H1 (cell line): ENCODE measurements at regions not wholly inside any gene's neighbourhood (a gene's known extent, or its start where the extent isn't known, plus 50 kb on each side); places are given as distances from the start of the nearest gene placed in this dataset.

ENCODE experiments used
- CTCF ChIA-PET: fragments of 300-600 bp; sonication (Branson Sonifier 250); formaldehyde crosslinking; loops from one replicate; lab custom pipeline; 2021; ENCODE audit not compliant: partially characterized antibody; lab: Charles Lee
- POLR2A ChIA-PET: fragments of 300-600 bp; sonication (Branson Sonifier 250); formaldehyde crosslinking; loops from one replicate; lab custom pipeline; 2021; ENCODE audit warnings: inconsistent platforms; ENCODE audit not compliant: partially characterized antibody; lab: Charles Lee
- DNase-seq, 2 experiments: peaks; one replicate each; pipeline versions ENCODE4 v3.0.0 to v3.0.0-alpha.2; 2010 to 2022; ENCODE audit warnings: low spot score in 2 of 2, low read depth in 1 of 2, mixed read lengths in 1 of 2
- FAIRE-seq: peaks from 2 replicates; lab custom pipeline; 2011; peaks lifted over from hg19 to GRCh38; lab: Jason Lieb, UNC
- H2AFZ ChIP-seq: 2 replicates; pipeline ENCODE4 v1.8.1; 2012; ENCODE audit warnings: low read length, inconsistent platforms
- H2AK5ac ChIP-seq: 2 replicates; pipeline ENCODE4 v1.6.1; 2013; ENCODE audit warnings: low read depth, low read length
- H2BK120ac ChIP-seq: replicated peaks from 2 replicates; pipeline ENCODE3; 2013; ENCODE audit warnings: low read depth, low read length, inconsistent platforms
- H2BK12ac ChIP-seq: 2 replicates; pipeline ENCODE4 v1.6.1; 2013; ENCODE audit warnings: low read depth, low read length
- H2BK15ac ChIP-seq: 2 replicates; pipeline ENCODE4 v1.6.1; 2013; ENCODE audit warnings: low read length
- H2BK20ac ChIP-seq: 2 replicates; pipeline ENCODE4 v1.6.1; 2013; ENCODE audit warnings: low read length
- H2BK5ac ChIP-seq: 2 replicates; pipeline ENCODE4 v1.6.1; 2013; ENCODE audit warnings: low read depth, low read length
- H3K14ac ChIP-seq: 2 replicates; pipeline ENCODE4 v1.6.1; 2013; ENCODE audit warnings: inconsistent platforms; ENCODE audit not compliant: insufficient read length
- H3K18ac ChIP-seq: 2 replicates; pipeline ENCODE4 v1.6.1; 2013; ENCODE audit warnings: low read length; ENCODE audit errors: extremely low read depth
- H3K23ac ChIP-seq: 2 replicates; pipeline ENCODE4 v1.6.1; 2013; ENCODE audit warnings: inconsistent platforms; ENCODE audit not compliant: insufficient read length
- H3K23me2 ChIP-seq: 2 replicates; pipeline ENCODE4 v1.6.1; 2013; ENCODE audit warnings: low read depth, low read length
- H3K27ac ChIP-seq: 2 replicates; pipeline ENCODE4 v1.6.1; 2011; ENCODE audit warnings: low read depth, low read length, inconsistent platforms
- H3K27me3 ChIP-seq, 4 experiments: replicated peaks in 1 of 4; 1 replicate in 1 of 4; 2 replicates in 3 of 4; pipeline versions ENCODE4 v1.6.1 to v1.8.1; 2011 to 2013; ENCODE audit warnings: low read length in 3 of 4, mild to moderate bottlenecking in 3 of 4, inconsistent platforms in 2 of 4, mixed read lengths in 2 of 4, moderate library complexity in 1 of 4; ENCODE audit not compliant: control insufficient read depth in 3 of 4, insufficient read depth in 3 of 4; ENCODE audit errors: extremely low read depth in 1 of 4
- H3K36me3 ChIP-seq, 4 experiments: 2 replicates each; pipeline versions ENCODE4 v1.6.1 to v1.8.1; 2011 to 2013; ENCODE audit warnings: mild to moderate bottlenecking in 4 of 4, low read length in 3 of 4, moderate library complexity in 2 of 4, control low read depth in 1 of 4, inconsistent platforms in 1 of 4; ENCODE audit not compliant: insufficient read depth in 4 of 4, control insufficient read depth in 2 of 4
- H3K4ac ChIP-seq: replicated peaks from 2 replicates; pipeline ENCODE3; 2013; ENCODE audit warnings: low read length, low read depth, mixed read lengths, inconsistent platforms; ENCODE audit not compliant: insufficient read length
- H3K4me1 ChIP-seq, 4 experiments: replicated peaks in 1 of 4; 1 replicate in 1 of 4; 2 replicates in 3 of 4; pipeline versions ENCODE4 v1.6.1 to v1.8.1; 2011 to 2013; ENCODE audit warnings: low read length in 3 of 4, inconsistent platforms in 2 of 4, mixed read lengths in 1 of 4; ENCODE audit not compliant: insufficient read depth in 4 of 4, control insufficient read depth in 3 of 4
- H3K4me2 ChIP-seq, 2 experiments: 2 replicates each; pipeline versions ENCODE4 v1.6.1 to v1.8.1; 2011 to 2013; ENCODE audit warnings: low read depth in 2 of 2, low read length in 2 of 2, control low read depth in 1 of 2, inconsistent platforms in 1 of 2, mild to moderate bottlenecking in 1 of 2; ENCODE audit not compliant: insufficient read depth in 1 of 2
- H3K4me3 ChIP-seq, 4 experiments: fragments of 200-600, 300-600 bp in 1 of 4; sonication (generic), shearing (Covaris generic), sonication (Bioruptor Twin) in 1 of 4; 2 replicates each; pipeline versions ENCODE4 v1.5.1 to v1.8.1; 2011 to 2016; ENCODE audit warnings: low read length in 4 of 4, low read depth in 3 of 4, control low read depth in 2 of 4, inconsistent platforms in 2 of 4, mild to moderate bottlenecking in 2 of 4, mixed read lengths in 1 of 4, moderate library complexity in 1 of 4; ENCODE audit not compliant: insufficient read depth in 2 of 4; ENCODE audit errors: extremely low read depth in 1 of 4
- H3K56ac ChIP-seq: replicated peaks from 2 replicates; pipeline ENCODE3; 2013; ENCODE audit warnings: low read depth, mild to moderate bottlenecking, mixed read lengths, low read length, inconsistent platforms; ENCODE audit not compliant: insufficient read length
- H3K79me1 ChIP-seq: 2 replicates; pipeline ENCODE4 v1.6.1; 2013; ENCODE audit warnings: low read depth, low read length, control low read depth
- H3K79me2 ChIP-seq, 2 experiments: 2 replicates each; pipeline versions ENCODE4 v1.6.1 to v1.8.1; 2012 to 2013; ENCODE audit warnings: low read length in 2 of 2, mild to moderate bottlenecking in 2 of 2, inconsistent platforms in 1 of 2; ENCODE audit not compliant: insufficient read depth in 2 of 2, control insufficient read depth in 1 of 2
- H3K9ac ChIP-seq, 4 experiments: replicated peaks in 1 of 4; 1 replicate in 1 of 4; 2 replicates in 3 of 4; pipeline versions ENCODE4 v1.6.1 to v1.8.1; 2011 to 2013; ENCODE audit warnings: low read depth in 3 of 4, low read length in 3 of 4, control low read depth in 2 of 4, mild to moderate bottlenecking in 2 of 4, moderate library complexity in 2 of 4, inconsistent platforms in 1 of 4; ENCODE audit errors: extremely low read depth in 1 of 4
- H3K9me3 ChIP-seq, 2 experiments: 2 replicates each; pipeline versions ENCODE4 v1.6.1 to v1.8.1; 2012 to 2013; ENCODE audit warnings: mild to moderate bottlenecking in 2 of 2, moderate library complexity in 2 of 2, control low read depth in 1 of 2, inconsistent platforms in 1 of 2, low read depth in 1 of 2, low read length in 1 of 2, mixed read lengths in 1 of 2; ENCODE audit not compliant: insufficient read depth in 2 of 2
- H4K20me1 ChIP-seq, 2 experiments: replicated peaks in 1 of 2; 2 replicates each; pipeline versions ENCODE3 to v1.8.1; 2011 to 2013; ENCODE audit warnings: inconsistent platforms in 2 of 2, low read length in 2 of 2, mild to moderate bottlenecking in 1 of 2; ENCODE audit not compliant: insufficient read depth in 2 of 2, control insufficient read depth in 1 of 2
- H4K5ac ChIP-seq: 2 replicates; pipeline ENCODE4 v1.6.1; 2013; ENCODE audit warnings: low read length, low read depth, mixed read lengths, inconsistent platforms; ENCODE audit not compliant: insufficient read length
- H4K8ac ChIP-seq: 2 replicates; pipeline ENCODE4 v1.8.0; 2013; ENCODE audit warnings: mild to moderate bottlenecking, moderate library complexity, low read length, inconsistent platforms; ENCODE audit not compliant: insufficient read depth; ENCODE audit errors: extremely low read depth
- H4K91ac ChIP-seq: replicated peaks from 2 replicates; pipeline ENCODE3; 2013; ENCODE audit warnings: low read length, mixed read lengths, inconsistent platforms; ENCODE audit not compliant: insufficient read length
- CEBPB ChIP-seq: IDR thresholded peaks from 2 replicates; pipeline ENCODE4 v1.6.1; 2012; ENCODE audit warnings: low read depth, low read length
- CHD1 ChIP-seq: IDR thresholded peaks from 2 replicates; pipeline ENCODE4 v1.6.1; 2012; ENCODE audit warnings: low read depth, low read length, improper control_type of control experiment
- E2F6 ChIP-seq: IDR thresholded peaks from 2 replicates; pipeline ENCODE4 v1.6.1; 2012; ENCODE audit warnings: inconsistent platforms
- FOSL1 ChIP-seq: IDR thresholded peaks from 2 replicates; pipeline ENCODE4 v1.6.1; 2011; ENCODE audit warnings: mild to moderate bottlenecking, low read depth, low read length, moderate library complexity; ENCODE audit not compliant: insufficient read depth
- GABPA ChIP-seq: IDR thresholded peaks from 2 replicates; pipeline ENCODE4 v1.6.1; 2011; ENCODE audit warnings: mild to moderate bottlenecking, low read length, moderate library complexity, borderline replicate concordance; ENCODE audit not compliant: insufficient read depth
- KDM4A ChIP-seq: IDR thresholded peaks from one replicate; pipeline ENCODE4 v1.7.1; 2012; ENCODE audit warnings: low read depth, mild to moderate bottlenecking, moderate library complexity, low read length, inconsistent platforms; ENCODE audit not compliant: severe bottlenecking
- KDM5A ChIP-seq: fragments of 200-600 bp; IDR thresholded peaks from 2 replicates; pipeline ENCODE4 v1.7.1; 2012; ENCODE audit warnings: mild to moderate bottlenecking, low read length, inconsistent platforms, mixed read lengths
- PHF8 ChIP-seq: fragments of 200-600 bp; sonication (generic); conservative IDR thresholded peaks from 2 replicates; pipeline ENCODE4 v1.7.1; 2012; ENCODE audit warnings: low read depth, mild to moderate bottlenecking, inconsistent platforms, low read length, moderate library complexity
- SP2 ChIP-seq: IDR thresholded peaks from 2 replicates; pipeline ENCODE4 v1.6.1; 2012; ENCODE audit warnings: mild to moderate bottlenecking, low read length, inconsistent platforms
- SUZ12 ChIP-seq: fragments of 200-600 bp; sonication (generic); IDR thresholded peaks from 2 replicates; pipeline ENCODE4 v1.6.1; 2012; ENCODE audit warnings: mild to moderate bottlenecking, inconsistent platforms, low read length, moderate library complexity, mixed read lengths
- USF2 ChIP-seq: IDR thresholded peaks from 2 replicates; pipeline ENCODE4 v1.6.1; 2011; ENCODE audit warnings: low read length, improper control_type of control experiment
- WGBS, 2 experiments: shearing (Covaris generic) in 1 of 2; methylation state at CpG; one replicate each; pipeline versions ENCODE4 v1.1.6 to v1.1.7; 2013 to 2015; ENCODE audit warnings: low lambda C conversion rate in 2 of 2, mixed read lengths in 2 of 2, inconsistent platforms in 1 of 2, low coverage in 1 of 2, missing lambda C conversion rate in 1 of 2; ENCODE audit not compliant: insufficient replicate concordance in 2 of 2, insufficient coverage in 1 of 2, insufficient read length in 1 of 2; ENCODE audit errors: extremely low coverage in 1 of 2, missing lambda C conversion rate in 1 of 2; 5-methylcytosine and 5-hydroxymethylcytosine counted together

- H4K5ac ChIP-seq, result no peak overlapping the region
- no peak overlapping the region for H3K4ac ChIP-seq
- H3K56ac ChIP-seq, result no peak overlapping the region
- no peaks in the 10 kb centered on the region for H3K27me3 ChIP-seq
- H2BK120ac ChIP-seq, result no peak overlapping the region
- CTCF ChIA-PET, result interaction anchor here (3.8 kb wide), 1 partner anchor 10 kb away, joined by 18 read pairs; no protein-coding TSS in a partner anchor
- H3K79me1 ChIP-seq, result no peaks in the 10 kb centered on the region
- H2BK5ac ChIP-seq, result no peak overlapping the region
- H4K91ac ChIP-seq, result no peak overlapping the region
- no peak overlapping the region for H2BK12ac ChIP-seq
- H3K9me3 ChIP-seq, result no peaks in the 10 kb centered on the region
- H3K4me2 ChIP-seq, result no peak overlapping the region
- H4K8ac ChIP-seq, result no peak overlapping the region
- no peak overlapping the region for H3K27ac ChIP-seq
- WGBS, 2 experiments, result 90% methylated on average over 7 of the region's 7 CpGs; no CpG with 5 or more reads in 1 of the 2 experiments
- no peak overlapping the region for H2AK5ac ChIP-seq
- H3K79me2 ChIP-seq, result no peaks in the 10 kb centered on the region
- no peak overlapping the region for H3K23ac ChIP-seq
- POLR2A ChIA-PET, result no interaction called here
- H3K36me3 ChIP-seq, result no peaks in the 10 kb centered on the region; a peak in 1 of 8 replicates
- H2BK20ac ChIP-seq, result no peak overlapping the region
- no peak overlapping the region for H3K4me3 ChIP-seq
- no peak overlapping the region for H3K14ac ChIP-seq
- no peaks in the 10 kb centered on the region for H4K20me1 ChIP-seq
- no peak overlapping the region for H3K9ac ChIP-seq
- H3K18ac ChIP-seq, result no peak overlapping the region
- H3K23me2 ChIP-seq, result no peaks in the 10 kb centered on the region
- H2BK15ac ChIP-seq, result no peak overlapping the region
- no peak overlapping the region for H2AFZ ChIP-seq
- TF ChIP-seq PHF8 (no peak), CEBPB (no peak), USF2 (no peak), KDM5A (no peak), FOSL1 (no peak), SUZ12 (no peak), E2F6 (no peak), CHD1 (no peak), SP2 (no peak), KDM4A (no peak), GABPA (no peak)
- TF ChIP-seq, all 59 proteins: peak for 0
- H3K4me1 ChIP-seq, result no peaks in the 10 kb centered on the region
- no peak for FAIRE-seq
- DNase-seq, result no peak
Measured at GRCh38 chr3:82122554-82123345, 361.3 kb upstream of the GBE1 start.
